ENCODE measurements at regions not wholly inside any gene's neighbourhood (a gene's known extent, or its start where the extent isn't known, plus 50 kb on each side); places are given as distances from the start of the nearest gene placed in this dataset.

- Histone ChIP-seq H3K9ac (no peak overlapping the region), H3K27me3 (ENCODE audit: control insufficient read depth, insufficient read depth, low read length) (no peaks in the 10 kb centered on the region), H3K36me3 (ENCODE audit: control insufficient read depth, insufficient read depth, low read length) (no peaks in the 10 kb centered on the region), H2AFZ (no peak overlapping the region), H3K4me1 (no peaks in the 10 kb centered on the region), H3K79me2 (no peaks in the 10 kb centered on the region), H3K4me2 (ENCODE audit: low read length) (no peak overlapping the region), H3K9me3 (ENCODE audit: control insufficient read depth, low read length) (peaks cover 3% of the 10 kb centered on the region), H3K27ac (no peak overlapping the region), H3K4me3 (ENCODE audit: low read depth, low read length) (no peak overlapping the region)
- TF ChIP-seq CTCF (IDR thresholded peaks at IDR 0.05) = no peak
Observed at GRCh38 chr3:117631781-117632180, 922.2 kb downstream of the TUSC7 start.

GRCh38 chr3:117632191-117632590 is 922.6 kb downstream of the TUSC7 start:
- Histone ChIP-seq H3K4me3 (ENCODE audit: low read depth, low read length) (no peak overlapping the region), H3K9me3 (ENCODE audit: control insufficient read depth, low read length) (peaks cover 3% of the 10 kb centered on the region), H2AFZ (no peak overlapping the region), H3K36me3 (ENCODE audit: control insufficient read depth, insufficient read depth, low read length) (no peaks in the 10 kb centered on the region), H3K27me3 (ENCODE audit: control insufficient read depth, insufficient read depth, low read length) (no peaks in the 10 kb centered on the region), H3K79me2 (no peaks in the 10 kb centered on the region), H3K4me2 (ENCODE audit: low read length) (no peak overlapping the region), H3K9ac (no peak overlapping the region), H3K4me1 (no peaks in the 10 kb centered on the region), H3K27ac (no peak overlapping the region)
- no peak for TF ChIP-seq CTCF (IDR thresholded peaks at IDR 0.05)

- H3K36me3 ChIP-seq (ENCODE audit: control insufficient read depth, insufficient read depth, low read length) = no peaks in the 10 kb centered on the region
- H3K27me3 ChIP-seq (ENCODE audit: control insufficient read depth, insufficient read depth, low read length) = no peaks in the 10 kb centered on the region
- no peak overlapping the region for H3K27ac ChIP-seq
- no peaks in the 10 kb centered on the region for H3K4me1 ChIP-seq
- H3K79me2 ChIP-seq = no peaks in the 10 kb centered on the region
- H3K9ac ChIP-seq = no peak overlapping the region
- H2AFZ ChIP-seq = no peak overlapping the region
- no peak for TF ChIP-seq CTCF (IDR thresholded peaks at IDR 0.05)
- peaks cover 3% of the 10 kb centered on the region for H3K9me3 ChIP-seq (ENCODE audit: control insufficient read depth, low read length)
- no peak overlapping the region for H3K4me2 ChIP-seq (ENCODE audit: low read length)
- no peak overlapping the region for H3K4me3 ChIP-seq (ENCODE audit: low read depth, low read length)
Observed at GRCh38 chr3:117633207-117633606, 923.6 kb downstream of the TUSC7 start.

- Histone ChIP-seq H3K27ac (no peak overlapping the region), H3K79me2 (no peaks in the 10 kb centered on the region), H3K9me3 (ENCODE audit: control insufficient read depth, low read length) (no peaks in the 10 kb centered on the region)
Observed at GRCh38 chr3:117637666-117638065, 928.1 kb downstream of the TUSC7 start.

More at GRCh38 chr3:117637666-117638065, 928.1 kb downstream of the TUSC7 start:
- no peak for TF ChIP-seq CTCF (IDR thresholded peaks at IDR 0.05)
- Histone ChIP-seq H3K36me3 (ENCODE audit: control insufficient read depth, insufficient read depth, low read length) (no peaks in the 10 kb centered on the region), H3K27me3 (ENCODE audit: control insufficient read depth, insufficient read depth, low read length) (no peaks in the 10 kb centered on the region), H2AFZ (no peak overlapping the region), H3K9ac (no peak overlapping the region), H3K4me3 (ENCODE audit: low read depth, low read length) (no peak overlapping the region), H3K4me2 (ENCODE audit: low read length) (no peak overlapping the region), H3K4me1 (no peaks in the 10 kb centered on the region)

Data from parathyroid adenoma (tissue), 2 donors.